Neural cell (in vitro differentiated cells): ENCODE measurements at regions not wholly inside any gene's neighbourhood (a gene's known extent, or its start where the extent isn't known, plus 50 kb on each side); places are given as distances from the start of the nearest gene placed in this dataset.

Experiments used
- H2AFZ ChIP-seq: fragments of 200-600, 300-800 bp; sonication (generic), shearing (Covaris generic); 2 replicates; pipeline ENCODE4 v1.6.0; 2014; ENCODE audit warnings: low read depth, mild to moderate bottlenecking, antibody characterized with exemption, low read length, moderate library complexity
- H3F3A ChIP-seq: fragments of 200-600 bp; shearing (Covaris generic); 2 replicates; pipeline ENCODE4 v1.6.1; 2016; ENCODE audit warnings: mild to moderate bottlenecking, moderate library complexity, mixed read lengths, antibody characterized with exemption, low read length; ENCODE audit not compliant: insufficient read depth, poor library complexity, severe bottlenecking
- H3K27ac ChIP-seq: fragments of 200-600, 300-800 bp; sonication (generic), shearing (Covaris generic); 2 replicates; pipeline ENCODE4 v1.5.1; 2014; ENCODE audit warnings: mild to moderate bottlenecking, low read length, moderate library complexity
- H3K27me3 ChIP-seq: fragments of 300-800, 200-600 bp; sonication (generic), shearing (Covaris generic); 2 replicates; pipeline ENCODE4 v1.6.0; 2014; ENCODE audit warnings: mild to moderate bottlenecking, low read depth, low read length, moderate library complexity; ENCODE audit not compliant: insufficient read depth
- H3K36me3 ChIP-seq: fragments of 300-800, 200-600 bp; sonication (generic), shearing (Covaris generic); 2 replicates; pipeline ENCODE4 v1.5.1; 2014; ENCODE audit warnings: mild to moderate bottlenecking, antibody characterized with exemption, low read length, moderate library complexity; ENCODE audit not compliant: insufficient read depth
- H3K4me2 ChIP-seq: fragments of 300-800, 200-600 bp; sonication (generic), shearing (Covaris generic); 2 replicates; pipeline ENCODE4 v1.6.0; 2014; ENCODE audit warnings: mild to moderate bottlenecking, low read length
- H3K4me3 ChIP-seq: fragments of 300-800, 200-600 bp; sonication (generic), shearing (Covaris generic); 2 replicates; pipeline ENCODE4 v1.5.1; 2014; ENCODE audit warnings: mild to moderate bottlenecking, low read length, moderate library complexity
- H3K79me2 ChIP-seq: fragments of 200-600 bp; shearing (Covaris generic); replicated peaks from 2 replicates; pipeline ENCODE4 v1.6.0; 2014; ENCODE audit warnings: mild to moderate bottlenecking, low read length, moderate library complexity; ENCODE audit not compliant: insufficient read depth
- H3K9ac ChIP-seq: fragments of 300-800, 200-600 bp; sonication (generic), shearing (Covaris generic); 2 replicates; pipeline ENCODE4 v1.6.1; 2016; ENCODE audit warnings: mild to moderate bottlenecking, low read length, mixed read lengths
- H3K9me2 ChIP-seq: fragments of 200-600 bp; shearing (Covaris generic); 2 replicates; pipeline ENCODE4 v1.6.1; 2016; ENCODE audit warnings: mild to moderate bottlenecking, low read length, mixed read lengths; ENCODE audit not compliant: insufficient read depth
- H3K9me3 ChIP-seq: fragments of 200-600, 300-800 bp; sonication (generic), shearing (Covaris generic); 2 replicates; pipeline ENCODE4 v1.6.1; 2016; ENCODE audit warnings: mild to moderate bottlenecking, mixed run types, low read length, moderate library complexity, mixed read lengths
- H4K20me1 ChIP-seq: fragments of 200-600 bp; shearing (Covaris generic); 2 replicates; pipeline ENCODE4 v1.6.1; 2016; ENCODE audit warnings: mild to moderate bottlenecking, mixed run types; ENCODE audit not compliant: insufficient read depth
- EP300 ChIP-seq: fragments of 450-650 bp; conservative IDR thresholded peaks from 2 replicates; pipeline ENCODE4 v1.6.1; 2014; ENCODE audit warnings: antibody characterized with exemption, mild to moderate bottlenecking, moderate library complexity; ENCODE audit not compliant: poor library complexity, severe bottlenecking
- EZH2 ChIP-seq: fragments of 200-600, 300-800 bp; shearing (Covaris generic), sonication (generic); IDR thresholded peaks from 2 replicates; pipeline ENCODE4 v1.6.1; 2014; ENCODE audit warnings: antibody characterized with exemption, low read length, borderline replicate concordance, mild to moderate bottlenecking; ENCODE audit not compliant: insufficient read depth, poor library complexity, severe bottlenecking
- MXI1 ChIP-seq: fragments of 450-650 bp; conservative IDR thresholded peaks from 2 replicates; pipeline ENCODE4 v1.6.1; 2014; ENCODE audit warnings: antibody characterized with exemption, mild to moderate bottlenecking; ENCODE audit not compliant: poor library complexity, severe bottlenecking
- POLR2AphosphoS5 ChIP-seq: IDR thresholded peaks from 2 replicates; pipeline ENCODE4 v1.6.1; 2012
- RAD21 ChIP-seq: fragments of 450-650 bp; conservative IDR thresholded peaks from 2 replicates; pipeline ENCODE4 v1.6.1; 2014; ENCODE audit warnings: antibody characterized with exemption, mild to moderate bottlenecking, moderate library complexity
- SMC3 ChIP-seq: fragments of 450-650 bp; conservative IDR thresholded peaks from 2 replicates; pipeline ENCODE4 v1.6.1; 2014; ENCODE audit warnings: antibody characterized with exemption, mild to moderate bottlenecking, moderate library complexity; ENCODE audit not compliant: poor library complexity
- TAF1 ChIP-seq: IDR thresholded peaks from 2 replicates; pipeline ENCODE4 v1.6.1; 2012; ENCODE audit warnings: low read depth
- TF ChIP-seq, protein P1 (sequence below): fragments of 450-650 bp; IDR thresholded peaks from 2 replicates; pipeline ENCODE4 v1.5.1; 2014; ENCODE audit warnings: antibody characterized with exemption, mild to moderate bottlenecking, moderate library complexity; ENCODE audit not compliant: poor library complexity, severe bottlenecking
- TF ChIP-seq, protein P2 (sequence below): IDR thresholded peaks from 2 replicates; pipeline ENCODE4 v1.6.1; 2012; ENCODE audit warnings: borderline replicate concordance

DNA sequence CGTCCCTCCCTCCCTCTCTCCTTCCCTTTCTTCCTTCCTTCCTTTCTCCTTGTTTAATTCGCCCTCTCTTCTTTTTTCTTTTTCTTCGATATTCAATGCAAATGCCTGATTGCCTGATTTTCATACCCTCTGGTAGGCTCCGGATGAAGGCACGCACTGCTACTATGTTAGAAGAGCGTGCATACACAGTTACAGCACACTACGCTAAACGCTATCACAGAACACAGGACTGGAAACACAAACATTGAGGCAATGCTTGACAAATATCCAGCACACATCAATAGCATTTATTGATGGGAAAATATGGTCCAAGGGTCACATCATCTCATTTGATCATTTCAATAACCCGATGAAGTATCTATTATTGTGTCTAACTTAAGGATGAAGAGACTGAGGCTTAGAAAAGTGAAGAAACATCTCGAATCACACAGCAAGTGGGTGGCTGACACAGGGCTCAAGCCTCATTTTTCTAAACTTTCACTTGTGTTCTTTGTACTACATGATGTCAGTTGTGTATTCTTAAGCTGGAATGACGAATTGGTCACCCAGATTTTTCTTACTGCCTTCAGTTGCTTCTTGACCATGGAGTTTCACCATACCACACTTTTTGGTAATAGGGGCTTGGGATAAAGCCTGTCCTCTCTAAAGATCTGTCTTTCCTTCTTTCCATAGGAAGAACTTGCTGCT is 101.8 kb downstream of the TRIB2 start:
- Histone ChIP-seq H3K4me3 (no peak overlapping the region), H3K4me2 (no peak overlapping the region), H2AFZ (no peak overlapping the region), H3F3A (no peaks in the 10 kb centered on the region), H3K9me3 (no peaks in the 10 kb centered on the region), H3K27me3 (no peaks in the 10 kb centered on the region), H3K27ac (no peak overlapping the region), H3K9me2 (no peaks in the 10 kb centered on the region), H3K9ac (no peak overlapping the region), H3K36me3 (no peaks in the 10 kb centered on the region), H4K20me1 (no peaks in the 10 kb centered on the region), H3K79me2 (no peaks in the 10 kb centered on the region)
- no peak for TF ChIP-seq TAF1
- no peak for TF ChIP-seq SMC3
- no peak for TF ChIP-seq POLR2AphosphoS5
- TF ChIP-seq EP300, result no peak
- TF ChIP-seq, protein P1, sequence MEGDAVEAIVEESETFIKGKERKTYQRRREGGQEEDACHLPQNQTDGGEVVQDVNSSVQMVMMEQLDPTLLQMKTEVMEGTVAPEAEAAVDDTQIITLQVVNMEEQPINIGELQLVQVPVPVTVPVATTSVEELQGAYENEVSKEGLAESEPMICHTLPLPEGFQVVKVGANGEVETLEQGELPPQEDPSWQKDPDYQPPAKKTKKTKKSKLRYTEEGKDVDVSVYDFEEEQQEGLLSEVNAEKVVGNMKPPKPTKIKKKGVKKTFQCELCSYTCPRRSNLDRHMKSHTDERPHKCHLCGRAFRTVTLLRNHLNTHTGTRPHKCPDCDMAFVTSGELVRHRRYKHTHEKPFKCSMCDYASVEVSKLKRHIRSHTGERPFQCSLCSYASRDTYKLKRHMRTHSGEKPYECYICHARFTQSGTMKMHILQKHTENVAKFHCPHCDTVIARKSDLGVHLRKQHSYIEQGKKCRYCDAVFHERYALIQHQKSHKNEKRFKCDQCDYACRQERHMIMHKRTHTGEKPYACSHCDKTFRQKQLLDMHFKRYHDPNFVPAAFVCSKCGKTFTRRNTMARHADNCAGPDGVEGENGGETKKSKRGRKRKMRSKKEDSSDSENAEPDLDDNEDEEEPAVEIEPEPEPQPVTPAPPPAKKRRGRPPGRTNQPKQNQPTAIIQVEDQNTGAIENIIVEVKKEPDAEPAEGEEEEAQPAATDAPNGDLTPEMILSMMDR, result no peak

DNA sequence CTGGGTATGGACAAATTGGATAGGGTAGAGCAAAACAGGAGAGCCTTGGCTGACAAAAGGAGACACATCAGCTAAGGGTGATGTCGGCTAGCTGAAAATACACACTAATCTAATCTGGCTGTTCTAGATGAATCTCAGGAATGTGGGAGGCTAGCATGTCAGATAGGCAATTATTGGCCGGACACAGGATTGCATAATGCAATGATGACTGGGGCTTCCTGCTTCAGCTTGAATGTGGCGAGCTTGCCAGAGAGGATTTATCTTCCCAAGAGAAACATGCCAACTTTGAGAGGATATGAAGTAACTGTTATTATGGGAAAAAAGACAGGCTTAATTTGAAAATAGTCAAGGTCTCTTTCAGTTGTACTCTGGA is 102.4 kb downstream of the TRIB2 start:
- Histone ChIP-seq H3K9ac (no peak overlapping the region), H3K27me3 (no peaks in the 10 kb centered on the region), H3K36me3 (no peaks in the 10 kb centered on the region), H3K4me2 (no peak overlapping the region), H3K4me3 (no peak overlapping the region), H3K79me2 (no peaks in the 10 kb centered on the region), H4K20me1 (no peaks in the 10 kb centered on the region), H3K9me3 (no peaks in the 10 kb centered on the region), H3F3A (no peaks in the 10 kb centered on the region), H3K27ac (no peak overlapping the region), H3K9me2 (no peaks in the 10 kb centered on the region), H2AFZ (no peak overlapping the region)
- TF ChIP-seq TAF1 (no peak), MXI1 (no peak), EZH2 (no peak), POLR2AphosphoS5 (no peak), EP300 (no peak), SMC3 (no peak), RAD21 (no peak)
- TF ChIP-seq, protein P1, result no peak
- TF ChIP-seq, protein P2, sequence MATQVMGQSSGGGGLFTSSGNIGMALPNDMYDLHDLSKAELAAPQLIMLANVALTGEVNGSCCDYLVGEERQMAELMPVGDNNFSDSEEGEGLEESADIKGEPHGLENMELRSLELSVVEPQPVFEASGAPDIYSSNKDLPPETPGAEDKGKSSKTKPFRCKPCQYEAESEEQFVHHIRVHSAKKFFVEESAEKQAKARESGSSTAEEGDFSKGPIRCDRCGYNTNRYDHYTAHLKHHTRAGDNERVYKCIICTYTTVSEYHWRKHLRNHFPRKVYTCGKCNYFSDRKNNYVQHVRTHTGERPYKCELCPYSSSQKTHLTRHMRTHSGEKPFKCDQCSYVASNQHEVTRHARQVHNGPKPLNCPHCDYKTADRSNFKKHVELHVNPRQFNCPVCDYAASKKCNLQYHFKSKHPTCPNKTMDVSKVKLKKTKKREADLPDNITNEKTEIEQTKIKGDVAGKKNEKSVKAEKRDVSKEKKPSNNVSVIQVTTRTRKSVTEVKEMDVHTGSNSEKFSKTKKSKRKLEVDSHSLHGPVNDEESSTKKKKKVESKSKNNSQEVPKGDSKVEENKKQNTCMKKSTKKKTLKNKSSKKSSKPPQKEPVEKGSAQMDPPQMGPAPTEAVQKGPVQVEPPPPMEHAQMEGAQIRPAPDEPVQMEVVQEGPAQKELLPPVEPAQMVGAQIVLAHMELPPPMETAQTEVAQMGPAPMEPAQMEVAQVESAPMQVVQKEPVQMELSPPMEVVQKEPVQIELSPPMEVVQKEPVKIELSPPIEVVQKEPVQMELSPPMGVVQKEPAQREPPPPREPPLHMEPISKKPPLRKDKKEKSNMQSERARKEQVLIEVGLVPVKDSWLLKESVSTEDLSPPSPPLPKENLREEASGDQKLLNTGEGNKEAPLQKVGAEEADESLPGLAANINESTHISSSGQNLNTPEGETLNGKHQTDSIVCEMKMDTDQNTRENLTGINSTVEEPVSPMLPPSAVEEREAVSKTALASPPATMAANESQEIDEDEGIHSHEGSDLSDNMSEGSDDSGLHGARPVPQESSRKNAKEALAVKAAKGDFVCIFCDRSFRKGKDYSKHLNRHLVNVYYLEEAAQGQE, result no peak
